Bone marrow (tissue), 2 donors: ENCODE measurements at regions not wholly inside any gene's neighbourhood (a gene's known extent, or its start where the extent isn't known, plus 50 kb on each side); places are given as distances from the start of the nearest gene placed in this dataset.
"Not testable (repeated sequence)": the region's sequence is repeated elsewhere in the genome, so short reads cannot be mapped to it uniquely, and the experiment has no call there.

Experiments
- DNase-seq, 2 donors: peaks; one replicate each; lab custom pipeline; 2025; lab: John Stamatoyannopoulos, UW

- DNase-seq: no peak
Measured at GRCh38 chrX:102784550-102784949, 64.0 kb downstream of the GPRASP3 start.

- no peak for DNase-seq
Measured at GRCh38 chrX:102787283-102787682, 66.7 kb downstream of the GPRASP3 start.

GRCh38 chrX:102808336-102808735 lies 87.8 kb downstream of the GPRASP3 start:
- DNase-seq: no peak

- DNase-seq: not testable (repeated sequence)
Measured at GRCh38 chrX:102818269-102818668, 97.7 kb downstream of the GPRASP3 start.

- DNase-seq: no peak
Measured at GRCh38 chrX:102832661-102833060, 104.4 kb upstream of the RAB40AL start.

GRCh38 chrX:102833136-102833535 lies 103.9 kb upstream of the RAB40AL start:
- DNase-seq: no peak

GRCh38 chrX:102835504-102836146 lies 101.4 kb upstream of the RAB40AL start:
- DNase-seq: no peak

GRCh38 chrX:102837847-102838246 lies 99.2 kb upstream of the RAB40AL start:
- DNase-seq: no peak

GRCh38 chrX:102840871-102841705 lies 96.0 kb upstream of the RAB40AL start:
- DNase-seq: no peak

- no peak for DNase-seq
Measured at GRCh38 chrX:102841706-102842003, 95.4 kb upstream of the RAB40AL start.

GRCh38 chrX:102845020-102845419 lies 92.1 kb upstream of the RAB40AL start:
- DNase-seq: no peak

GRCh38 chrX:102846544-102847236 lies 90.4 kb upstream of the RAB40AL start:
- DNase-seq: no peak

- no peak for DNase-seq
Measured at GRCh38 chrX:102847362-102847761, 89.7 kb upstream of the RAB40AL start.

GRCh38 chrX:102849396-102849795 lies 87.7 kb upstream of the RAB40AL start:
- no peak for DNase-seq

GRCh38 chrX:102858826-102859549 lies 78.1 kb upstream of the RAB40AL start:
- DNase-seq: not testable (repeated sequence)

- no peak for DNase-seq
Measured at GRCh38 chrX:102859550-102859871, 77.6 kb upstream of the RAB40AL start.

- no peak for DNase-seq
Measured at GRCh38 chrX:102860235-102860634, 76.8 kb upstream of the RAB40AL start.

- DNase-seq: peak; percentile 13 to 22
Measured at GRCh38 chrX:102863735-102864134, 73.3 kb upstream of the RAB40AL start.

GRCh38 chrX:102866981-102867656 lies 70.0 kb upstream of the RAB40AL start:
- no peak for DNase-seq

GRCh38 chrX:102883491-102883890 lies 53.6 kb upstream of the RAB40AL start:
- no peak for DNase-seq
